HUES64 (cell line): ENCODE measurements at regions not wholly inside any gene's neighbourhood (a gene's known extent, or its start where the extent isn't known, plus 50 kb on each side); places are given as distances from the start of the nearest gene placed in this dataset.

ENCODE experiments used
- H3K27ac ChIP-seq: 2 replicates; pipeline ENCODE4 v1.7.0; 2013; ENCODE audit warnings: low read depth, low read length, inconsistent platforms
- H3K27me3 ChIP-seq: 2 replicates; pipeline ENCODE4 v1.6.1; 2013; ENCODE audit warnings: mild to moderate bottlenecking, low read length; ENCODE audit not compliant: insufficient read depth
- H3K36me3 ChIP-seq: 2 replicates; pipeline ENCODE4 v1.6.1; 2013; ENCODE audit warnings: mild to moderate bottlenecking, low read length; ENCODE audit not compliant: insufficient read depth
- H3K4me1 ChIP-seq: 2 replicates; pipeline ENCODE4 v1.6.1; 2013; ENCODE audit warnings: mild to moderate bottlenecking, low read length, moderate library complexity; ENCODE audit not compliant: insufficient read depth
- H3K4me3 ChIP-seq: 2 replicates; pipeline ENCODE4 v1.5.1; 2013; ENCODE audit warnings: mild to moderate bottlenecking, low read length, moderate library complexity
- H3K9ac ChIP-seq: 2 replicates; pipeline ENCODE4 v1.6.1; 2013; ENCODE audit warnings: mild to moderate bottlenecking, low read depth, low read length
- H3K9me3 ChIP-seq: 2 replicates; pipeline ENCODE4 v1.6.1; 2013; ENCODE audit warnings: low read depth, low read length; ENCODE audit not compliant: insufficient read depth
- WGBS: fragments of 150-250, 120-280 bp; methylation state at CpG from one replicate; pipeline ENCODE4 v1.1.7; 2013; ENCODE audit warnings: missing lambda C conversion rate; 5-methylcytosine and 5-hydroxymethylcytosine counted together

DNA sequence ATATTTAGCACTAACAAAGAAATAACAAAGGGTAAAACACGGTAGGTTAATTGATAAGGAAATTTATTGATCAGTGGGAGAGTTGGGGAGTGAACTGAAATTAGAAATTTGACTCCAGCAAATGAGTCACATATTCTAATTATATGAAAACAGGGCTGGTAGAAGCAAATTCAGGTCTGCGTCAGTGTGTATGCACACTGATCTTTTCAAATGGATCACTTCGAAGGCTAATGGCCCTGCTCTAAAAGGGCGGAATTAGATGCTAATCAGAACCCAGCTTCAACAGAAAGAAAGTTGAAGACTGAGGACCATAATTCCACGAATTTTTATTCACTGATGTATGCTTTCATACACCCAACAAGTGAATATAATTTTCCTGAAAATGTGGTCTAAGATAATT is 762.4 kb upstream of the DPPA4 start:
- Histone ChIP-seq H3K9ac (no peak overlapping the region), H3K9me3 (0 out of 2 replicates have a peak, but pooled peaks cover 2% of the 10 kb centered on the region), H3K4me3 (no peak overlapping the region), H3K4me1 (peaks cover 10% of the 10 kb centered on the region), H3K27ac (no peak overlapping the region), H3K27me3 (no peaks in the 10 kb centered on the region), H3K36me3 (no peaks in the 10 kb centered on the region)
- WGBS: 78% methylated on average over 5 of the region's 5 CpGs

DNA sequence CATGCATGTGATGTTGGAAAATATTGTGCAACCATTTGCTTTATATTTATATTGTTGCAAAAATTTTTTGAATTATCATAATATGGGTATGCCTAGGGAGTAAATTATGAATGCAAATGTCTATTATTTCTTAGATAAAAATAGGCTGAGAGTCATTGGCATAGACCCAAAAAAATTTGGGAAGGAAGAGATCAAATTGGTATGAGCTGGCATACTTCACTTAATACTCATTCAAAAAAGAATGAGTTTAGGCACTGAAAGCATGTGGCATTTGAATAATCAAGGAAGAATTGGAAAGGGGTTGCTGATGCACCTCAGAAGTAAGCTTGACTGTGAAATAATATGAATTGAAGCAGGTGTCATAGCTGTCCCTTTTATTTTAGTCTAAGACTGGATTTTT is 764.0 kb upstream of the DPPA4 start:
- H3K27me3 ChIP-seq: no peaks in the 10 kb centered on the region
- no peak overlapping the region for H3K27ac ChIP-seq
- H3K9me3 ChIP-seq: 0 out of 2 replicates have a peak, but pooled peaks cover 2% of the 10 kb centered on the region

GRCh38 chr3:110106805-110107204 is 769.5 kb upstream of the DPPA4 start:
- peaks cover 2% of the 10 kb centered on the region for H3K4me1 ChIP-seq
- no peaks in the 10 kb centered on the region for H3K27me3 ChIP-seq
- no peak overlapping the region for H3K4me3 ChIP-seq
- no peaks in the 10 kb centered on the region for H3K36me3 ChIP-seq
- no peaks in the 10 kb centered on the region for H3K9me3 ChIP-seq
- no peak overlapping the region for H3K27ac ChIP-seq
- WGBS: 92% methylated on average over 1 of the region's 1 CpG
- H3K9ac ChIP-seq: no peak overlapping the region

More for the DNA sequence above, 764.0 kb upstream of the DPPA4 start:
- Histone ChIP-seq H3K4me1 (peaks cover 10% of the 10 kb centered on the region), H3K4me3 (no peak overlapping the region), H3K9ac (no peak overlapping the region), H3K36me3 (no peaks in the 10 kb centered on the region)

DNA sequence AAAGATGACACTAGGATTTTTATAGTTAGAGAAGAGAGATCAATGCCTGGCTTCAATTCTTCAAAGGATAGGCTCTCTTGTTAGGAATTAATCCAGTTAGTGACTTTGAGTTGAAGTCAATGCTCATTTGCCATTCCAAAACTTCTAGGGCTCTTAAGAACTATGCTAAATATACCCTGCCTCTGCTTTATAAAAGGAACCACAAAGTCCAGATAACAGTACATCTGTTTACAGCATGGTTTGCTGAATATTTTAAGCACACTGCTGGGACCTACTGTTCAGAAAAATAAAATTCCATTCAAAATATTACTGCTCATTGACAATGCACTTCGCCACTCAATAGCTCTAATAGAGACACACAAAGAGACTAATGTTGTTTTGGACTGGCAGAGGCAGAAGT is 786.6 kb upstream of the DPPA4 start:
- 100% methylated on average over 1 of the region's 1 CpG for WGBS
- no peak overlapping the region for H3K27ac ChIP-seq
- H3K4me1 ChIP-seq: no peaks in the 10 kb centered on the region
- no peak overlapping the region for H3K4me3 ChIP-seq
- no peaks in the 10 kb centered on the region for H3K36me3 ChIP-seq
- no peaks in the 10 kb centered on the region for H3K27me3 ChIP-seq
- no peak overlapping the region for H3K9ac ChIP-seq
- peaks cover 6% of the 10 kb centered on the region; the same call in 1 of the 2 replicates for H3K9me3 ChIP-seq

GRCh38 chr3:110126065-110126464 is 788.7 kb upstream of the DPPA4 start:
- Histone ChIP-seq H3K36me3 (no peaks in the 10 kb centered on the region), H3K4me1 (peaks cover 3% of the 10 kb centered on the region; the same call in 1 of the 2 replicates), H3K9me3 (peaks cover 2% of the 10 kb centered on the region; the same call in 1 of the 2 replicates), H3K27me3 (no peaks in the 10 kb centered on the region), H3K4me3 (no peak overlapping the region), H3K27ac (no peak overlapping the region), H3K9ac (no peak overlapping the region)
- 94% methylated on average over 10 of the region's 10 CpGs for WGBS

- WGBS: 93% methylated on average over 2 of the region's 2 CpGs
- Histone ChIP-seq H3K9ac (no peak overlapping the region), H3K36me3 (no peaks in the 10 kb centered on the region), H3K27me3 (no peaks in the 10 kb centered on the region), H3K27ac (no peak overlapping the region), H3K4me1 (peaks cover 5% of the 10 kb centered on the region; the same call in 1 of the 2 replicates), H3K9me3 (no peaks in the 10 kb centered on the region), H3K4me3 (no peak overlapping the region)
These were observed 796.6 kb upstream of the DPPA4 start for GRCh38 chr3:110133971-110134370.

DNA sequence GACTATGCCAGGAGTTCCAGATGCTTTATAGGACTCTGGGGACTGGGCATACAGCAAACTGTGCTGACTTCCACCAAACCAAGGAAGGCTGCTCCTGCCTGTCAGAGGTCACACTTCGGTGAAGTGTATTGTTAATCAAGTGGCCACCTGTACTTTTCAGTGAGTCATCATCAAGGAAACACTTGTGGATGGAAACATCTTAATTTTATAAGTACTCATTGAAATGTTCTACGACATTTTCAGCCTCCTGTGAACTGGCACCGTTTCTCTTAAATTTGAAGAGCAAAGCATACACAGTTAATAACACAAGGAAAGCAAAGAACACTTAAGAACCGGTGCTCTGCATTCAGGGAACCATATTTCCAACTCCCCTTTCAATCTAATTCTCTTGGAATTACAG is 801.7 kb upstream of the DPPA4 start:
- H3K9me3 ChIP-seq: no peaks in the 10 kb centered on the region
- no peaks in the 10 kb centered on the region for H3K27me3 ChIP-seq
- H3K27ac ChIP-seq: no peak overlapping the region
- 87% methylated on average over 4 of the region's 4 CpGs for WGBS
- H3K36me3 ChIP-seq: no peaks in the 10 kb centered on the region
- H3K9ac ChIP-seq: no peak overlapping the region
- H3K4me1 ChIP-seq: 0 out of 2 replicates have a peak, but pooled peaks cover 5% of the 10 kb centered on the region
- H3K4me3 ChIP-seq: no peak overlapping the region

GRCh38 chr3:110139821-110140220 is 802.5 kb upstream of the DPPA4 start:
- Histone ChIP-seq H3K4me3 (no peak overlapping the region), H3K27ac (no peak overlapping the region), H3K36me3 (no peaks in the 10 kb centered on the region), H3K9ac (no peak overlapping the region), H3K27me3 (no peaks in the 10 kb centered on the region), H3K4me1 (0 out of 2 replicates have a peak, but pooled peaks cover 5% of the 10 kb centered on the region), H3K9me3 (no peaks in the 10 kb centered on the region)
- 98% methylated on average over 2 of the region's 2 CpGs for WGBS

DNA sequence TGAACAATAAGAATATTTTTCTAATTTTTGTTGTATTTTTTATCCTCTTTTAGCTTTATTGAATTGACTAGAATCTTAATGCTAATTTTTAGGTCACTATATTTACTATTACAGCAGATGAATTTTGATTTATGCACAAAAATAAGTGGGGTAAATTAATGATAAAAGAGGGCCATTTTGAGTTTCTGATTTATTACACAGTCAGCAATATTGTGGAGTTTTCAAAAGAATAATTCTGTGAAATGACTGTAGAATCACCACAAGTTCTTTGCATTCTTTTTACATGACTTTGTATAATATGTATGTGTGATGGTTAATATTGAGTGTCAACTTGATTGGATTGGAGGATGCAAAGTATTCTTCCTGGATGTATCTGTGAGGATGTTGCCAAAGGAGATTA is 812.4 kb upstream of the DPPA4 start:
- Histone ChIP-seq H3K36me3 (no peaks in the 10 kb centered on the region), H3K4me3 (no peak overlapping the region), H3K9ac (no peak overlapping the region), H3K27me3 (no peaks in the 10 kb centered on the region), H3K9me3 (no peaks in the 10 kb centered on the region), H3K27ac (no peak overlapping the region), H3K4me1 (no peaks in the 10 kb centered on the region)

DNA sequence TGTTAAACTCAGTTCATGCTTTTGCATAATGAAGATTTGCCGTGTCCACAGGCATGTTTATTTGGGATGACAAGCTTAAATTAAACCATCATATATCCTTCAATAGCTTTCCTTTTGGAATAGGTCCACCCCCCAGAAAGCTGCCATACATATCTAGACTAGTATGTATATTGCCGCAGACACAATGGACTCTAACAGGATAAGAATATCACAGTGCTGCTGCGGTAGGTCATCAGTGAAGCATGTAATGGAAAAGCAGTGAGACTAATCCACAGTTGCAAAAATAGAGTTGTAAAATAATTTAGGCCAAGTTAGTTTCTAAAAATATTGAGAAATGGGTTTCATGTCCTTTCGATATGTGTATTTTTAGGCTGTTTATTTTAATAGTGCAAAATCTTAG is 819.9 kb upstream of the DPPA4 start:
- WGBS: 94% methylated on average over 4 of the region's 4 CpGs
- no peak overlapping the region for H3K9ac ChIP-seq
- H3K27me3 ChIP-seq: no peaks in the 10 kb centered on the region

DNA sequence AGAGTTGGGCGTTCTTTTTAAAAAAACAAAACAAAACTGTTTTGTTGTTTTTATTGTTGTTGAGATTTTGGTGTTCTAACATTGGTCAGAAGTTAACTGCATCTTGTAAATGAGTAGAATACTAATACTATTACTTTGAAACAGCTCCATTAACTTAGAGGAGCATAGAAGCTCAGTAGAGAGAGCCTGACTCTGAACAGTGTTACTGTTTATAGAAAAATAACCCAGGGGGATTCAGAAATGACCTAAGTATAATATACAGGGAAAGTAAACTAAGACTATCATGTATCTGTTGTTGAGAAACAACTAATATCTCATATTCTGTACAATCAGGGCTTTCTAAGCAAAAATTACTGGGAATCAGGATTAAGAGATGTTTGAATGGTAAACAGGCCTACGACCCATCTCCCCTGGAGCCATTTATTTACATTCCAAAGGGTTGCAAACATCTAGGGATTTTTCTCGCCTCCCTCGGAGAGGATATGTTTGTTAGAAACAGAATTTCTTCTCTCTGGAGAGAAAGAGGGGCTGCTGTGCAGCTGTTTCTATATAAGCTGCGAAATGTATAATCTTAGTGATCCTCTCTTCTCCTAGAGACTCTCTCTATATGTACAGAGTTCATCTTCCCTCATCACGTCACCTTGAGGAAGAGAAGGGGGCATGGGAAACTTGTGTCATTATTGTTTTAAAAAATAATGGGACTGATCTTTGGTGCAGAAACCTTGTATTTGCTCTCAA is 827.5 kb upstream of the DPPA4 start:
- Histone ChIP-seq H3K4me1 (peaks cover 42% of the 10 kb centered on the region), H3K9me3 (no peaks in the 10 kb centered on the region), H3K9ac (no peak overlapping the region; the same call in 1 of the 2 replicates), H3K27ac (peak overlapping the region; percentile 85), H3K36me3 (no peaks in the 10 kb centered on the region), H3K27me3 (no peaks in the 10 kb centered on the region), H3K4me3 (peak overlapping the region; percentile 26)
- 37% methylated on average over 3 of the region's 6 CpGs for WGBS

More for the DNA sequence above, 819.9 kb upstream of the DPPA4 start:
- Histone ChIP-seq H3K9me3 (no peaks in the 10 kb centered on the region), H3K4me1 (no peaks in the 10 kb centered on the region), H3K4me3 (no peak overlapping the region), H3K36me3 (no peaks in the 10 kb centered on the region), H3K27ac (no peak overlapping the region)
